ENCODE measurements at regions not wholly inside any gene's neighbourhood (a gene's known extent, or its start where the extent isn't known, plus 50 kb on each side); places are given as distances from the start of the nearest gene placed in this dataset.

- DNase-seq = no peak
- 68 to 83% (median 71%) methylated on average over 2 of the region's 2 CpGs for WGBS, 4 donors
Observed at GRCh38 chr11:130531061-130531460, 82.6 kb downstream of the ADAMTS15 start.

GRCh38 chr11:130533113-130533798 is 84.8 kb downstream of the ADAMTS15 start:
- no peak for DNase-seq
- Histone ChIP-seq H3K36me3 (replicated peaks in 1 of 2) (no peaks in the 10 kb centered on the region), H3K27ac (no peak overlapping the region), H3K4me3 (no peak overlapping the region), H3K27me3 (no peaks in the 10 kb centered on the region), H3K4me1 (replicated peaks in 1 of 2) (no peaks in the 10 kb centered on the region), H3K9me3 (replicated peaks in 1 of 3) (no peaks in the 10 kb centered on the region)
- WGBS, 4 donors = 75 to 80% (median 77%) methylated on average over 12 of the region's 12 CpGs
- intact Hi-C loops (cut with DNase I) = no loop called here
- TF ChIP-seq, protein P1, sequence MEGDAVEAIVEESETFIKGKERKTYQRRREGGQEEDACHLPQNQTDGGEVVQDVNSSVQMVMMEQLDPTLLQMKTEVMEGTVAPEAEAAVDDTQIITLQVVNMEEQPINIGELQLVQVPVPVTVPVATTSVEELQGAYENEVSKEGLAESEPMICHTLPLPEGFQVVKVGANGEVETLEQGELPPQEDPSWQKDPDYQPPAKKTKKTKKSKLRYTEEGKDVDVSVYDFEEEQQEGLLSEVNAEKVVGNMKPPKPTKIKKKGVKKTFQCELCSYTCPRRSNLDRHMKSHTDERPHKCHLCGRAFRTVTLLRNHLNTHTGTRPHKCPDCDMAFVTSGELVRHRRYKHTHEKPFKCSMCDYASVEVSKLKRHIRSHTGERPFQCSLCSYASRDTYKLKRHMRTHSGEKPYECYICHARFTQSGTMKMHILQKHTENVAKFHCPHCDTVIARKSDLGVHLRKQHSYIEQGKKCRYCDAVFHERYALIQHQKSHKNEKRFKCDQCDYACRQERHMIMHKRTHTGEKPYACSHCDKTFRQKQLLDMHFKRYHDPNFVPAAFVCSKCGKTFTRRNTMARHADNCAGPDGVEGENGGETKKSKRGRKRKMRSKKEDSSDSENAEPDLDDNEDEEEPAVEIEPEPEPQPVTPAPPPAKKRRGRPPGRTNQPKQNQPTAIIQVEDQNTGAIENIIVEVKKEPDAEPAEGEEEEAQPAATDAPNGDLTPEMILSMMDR (IDR thresholded peaks at IDR 0.05) = no peak
- TF ChIP-seq POLR2A (IDR thresholded peaks at IDR 0.05) = no peak

More at GRCh38 chr11:130531061-130531460, 82.6 kb downstream of the ADAMTS15 start:
- TF ChIP-seq, protein P1 (IDR thresholded peaks at IDR 0.05) = no peak
- TF ChIP-seq POLR2A (IDR thresholded peaks at IDR 0.05) = no peak
- H3K4me3 ChIP-seq = no peak overlapping the region
- no peaks in the 10 kb centered on the region for H3K9me3 ChIP-seq (replicated peaks in 1 of 3)
- no peak overlapping the region for H3K27ac ChIP-seq
- no peaks in the 10 kb centered on the region for H3K4me1 ChIP-seq (replicated peaks in 1 of 2)
- H3K36me3 ChIP-seq (replicated peaks in 1 of 2) = no peaks in the 10 kb centered on the region
- H3K27me3 ChIP-seq = no peaks in the 10 kb centered on the region
- intact Hi-C loops (cut with DNase I) = no loop called here

- Histone ChIP-seq H3K36me3 (replicated peaks in 1 of 2) (no peaks in the 10 kb centered on the region), H3K27me3 (no peaks in the 10 kb centered on the region), H3K27ac (no peak overlapping the region), H3K4me3 (no peak overlapping the region), H3K4me1 (replicated peaks in 1 of 2) (no peaks in the 10 kb centered on the region), H3K9me3 (replicated peaks in 1 of 3) (no peaks in the 10 kb centered on the region)
- no peak for DNase-seq
- WGBS, 4 donors = 70 to 81% (median 80%) methylated on average over 5 of the region's 5 CpGs
- intact Hi-C loops (cut with DNase I) = no loop called here
- no peak for TF ChIP-seq POLR2A (IDR thresholded peaks at IDR 0.05)
- TF ChIP-seq, protein P1 (IDR thresholded peaks at IDR 0.05) = no peak
Observed at GRCh38 chr11:130533871-130534270, 85.4 kb downstream of the ADAMTS15 start.

GRCh38 chr11:130534551-130534950 is 86.1 kb downstream of the ADAMTS15 start:
- Histone ChIP-seq H3K27ac (no peak overlapping the region), H3K27me3 (no peaks in the 10 kb centered on the region), H3K4me1 (replicated peaks in 1 of 2) (no peaks in the 10 kb centered on the region), H3K9me3 (replicated peaks in 1 of 3) (no peaks in the 10 kb centered on the region), H3K4me3 (no peak overlapping the region), H3K36me3 (replicated peaks in 1 of 2) (no peaks in the 10 kb centered on the region)
- no peak for TF ChIP-seq POLR2A (IDR thresholded peaks at IDR 0.05)
- TF ChIP-seq, protein P1 (IDR thresholded peaks at IDR 0.05) = no peak
- 63 to 70% (median 66%) methylated on average over 6 to 10 of the region's 10 CpGs for WGBS, 4 donors
- intact Hi-C loops (cut with DNase I) = no loop called here
- no peak for DNase-seq
